Adrenal gland (tissue), 9 donors: ENCODE measurements at regions not wholly inside any gene's neighbourhood (a gene's known extent, or its start where the extent isn't known, plus 50 kb on each side); places are given as distances from the start of the nearest gene placed in this dataset.

Experiments used
- DNase-seq, 7 donors: peaks; one replicate each; pipeline ENCODE4 v3.0.0-alpha.2; 2019 to 2020
- H3K27ac ChIP-seq, 5 donors: fragments of 200-600 bp; sonication (generic) in 4 of 5; 1 replicate in 3 of 5; 2 replicates in 2 of 5; pipeline versions ENCODE4 v1.5.1 to v1.8.0; 2016 to 2020; ENCODE audit warnings: mild to moderate bottlenecking in 1 of 5
- H3K27me3 ChIP-seq: fragments of 200-600 bp; 2 replicates; pipeline ENCODE4 v1.8.0; 2021
- H3K36me3 ChIP-seq, 2 donors: fragments of 200-600 bp; replicated peaks in 1 of 2; 1 replicate in 1 of 2; 2 replicates in 1 of 2; pipeline versions ENCODE4 v1.5.1 to v1.8.0; 2018 to 2022
- H3K4me1 ChIP-seq, 2 donors: fragments of 200-600 bp; replicated peaks in 1 of 2; 1 replicate in 1 of 2; 2 replicates in 1 of 2; pipeline versions ENCODE4 v1.5.1 to v1.8.0; 2018 to 2021
- H3K4me3 ChIP-seq, 4 donors: fragments of 200-600 bp; sonication (generic) in 3 of 4; one replicate each; pipeline ENCODE4 v1.5.1; 2016 to 2018
- H3K9me3 ChIP-seq, 3 donors: fragments of 200-600 bp; sonication (generic) in 1 of 3; replicated peaks in 1 of 3; 1 replicate in 2 of 3; 2 replicates in 1 of 3; pipeline versions ENCODE4 v1.5.1 to v1.8.0; 2016 to 2021
- POLR2A ChIP-seq, 2 donors: fragments of 450-650 bp; IDR thresholded peaks; one replicate each; pipeline ENCODE4 v1.6.1; 2017; ENCODE audit warnings: antibody characterized with exemption in 2 of 2, mild to moderate bottlenecking in 2 of 2, moderate library complexity in 1 of 2
- WGBS, 4 donors: extraction: QIAGEN DNeasy Blood & Tissue Kit in 2 of 4; methylation state at CpG; one replicate each; pipeline versions ENCODE4 v1.1.5 to v1.1.7; 2013 to 2017; 5-methylcytosine and 5-hydroxymethylcytosine counted together
- intact Hi-C, 2 donors: fragments of 100-400 bp; cut with DNase I; formaldehyde crosslinking; loops; one replicate each; pipeline versions ENCODE4 v1.14.1 to v1.15.0; 2022 to 2023
- TF ChIP-seq, protein P1 (sequence below), 6 experiments: fragments of 450-650 bp in 4 of 6; fragments of 200-600 bp in 2 of 6; sonication (generic) in 1 of 6; IDR thresholded peaks; 1 replicate in 5 of 6; 2 replicates in 1 of 6; pipeline versions ENCODE4 v1.5.1 to v1.8.0; 2016 to 2021; ENCODE audit warnings: antibody characterized with exemption in 6 of 6, mild to moderate bottlenecking in 2 of 6, moderate library complexity in 1 of 6
- donor health status: healthy with polysubstance abuse.
- donor health status: Bipolar disorder and iron deficiency.
- donor health status: DM: yes; HTN: yes; CAD: no.
- donor health status: DM: no; HTN: no; CAD: no.
- donor health status: DM: no; HTN: no; CAD: no.

DNA sequence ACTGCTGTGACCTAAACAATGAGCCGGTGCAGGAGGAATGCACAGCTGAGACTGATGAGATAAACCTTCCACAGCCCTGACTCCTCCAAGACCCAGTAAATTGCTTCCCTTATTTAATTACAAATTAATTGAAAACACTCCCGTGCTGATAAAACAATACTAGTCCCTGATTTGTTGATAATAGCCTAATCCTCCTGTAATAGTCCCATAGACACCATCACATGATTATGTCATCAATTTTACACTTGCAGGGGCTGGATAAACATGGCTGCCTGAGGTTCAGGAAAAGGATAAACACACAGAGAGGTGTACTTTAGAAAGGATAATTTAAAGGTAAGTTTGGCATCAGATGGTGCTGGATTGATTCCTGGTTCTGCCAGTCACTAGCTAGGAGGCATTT lies 84.6 kb upstream of the SPAG17 start:
- 19 to 46% (median 30%) methylated on average over 2 of the region's 2 CpGs for WGBS, 4 donors
- no peaks in the 10 kb centered on the region for H3K4me1 ChIP-seq
- intact Hi-C loops, result no loop called here
- TF ChIP-seq, protein P1, sequence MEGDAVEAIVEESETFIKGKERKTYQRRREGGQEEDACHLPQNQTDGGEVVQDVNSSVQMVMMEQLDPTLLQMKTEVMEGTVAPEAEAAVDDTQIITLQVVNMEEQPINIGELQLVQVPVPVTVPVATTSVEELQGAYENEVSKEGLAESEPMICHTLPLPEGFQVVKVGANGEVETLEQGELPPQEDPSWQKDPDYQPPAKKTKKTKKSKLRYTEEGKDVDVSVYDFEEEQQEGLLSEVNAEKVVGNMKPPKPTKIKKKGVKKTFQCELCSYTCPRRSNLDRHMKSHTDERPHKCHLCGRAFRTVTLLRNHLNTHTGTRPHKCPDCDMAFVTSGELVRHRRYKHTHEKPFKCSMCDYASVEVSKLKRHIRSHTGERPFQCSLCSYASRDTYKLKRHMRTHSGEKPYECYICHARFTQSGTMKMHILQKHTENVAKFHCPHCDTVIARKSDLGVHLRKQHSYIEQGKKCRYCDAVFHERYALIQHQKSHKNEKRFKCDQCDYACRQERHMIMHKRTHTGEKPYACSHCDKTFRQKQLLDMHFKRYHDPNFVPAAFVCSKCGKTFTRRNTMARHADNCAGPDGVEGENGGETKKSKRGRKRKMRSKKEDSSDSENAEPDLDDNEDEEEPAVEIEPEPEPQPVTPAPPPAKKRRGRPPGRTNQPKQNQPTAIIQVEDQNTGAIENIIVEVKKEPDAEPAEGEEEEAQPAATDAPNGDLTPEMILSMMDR (IDR thresholded peaks at IDR 0.05), result no peak
- TF ChIP-seq POLR2A (IDR thresholded peaks at IDR 0.05), result no peak
- no peak for DNase-seq
- H3K9me3 ChIP-seq, result no peaks in the 10 kb centered on the region
- no peak overlapping the region for H3K4me3 ChIP-seq
- H3K27ac ChIP-seq, result no peak overlapping the region
- H3K27me3 ChIP-seq, result no peaks in the 10 kb centered on the region
- no peaks in the 10 kb centered on the region for H3K36me3 ChIP-seq

DNA sequence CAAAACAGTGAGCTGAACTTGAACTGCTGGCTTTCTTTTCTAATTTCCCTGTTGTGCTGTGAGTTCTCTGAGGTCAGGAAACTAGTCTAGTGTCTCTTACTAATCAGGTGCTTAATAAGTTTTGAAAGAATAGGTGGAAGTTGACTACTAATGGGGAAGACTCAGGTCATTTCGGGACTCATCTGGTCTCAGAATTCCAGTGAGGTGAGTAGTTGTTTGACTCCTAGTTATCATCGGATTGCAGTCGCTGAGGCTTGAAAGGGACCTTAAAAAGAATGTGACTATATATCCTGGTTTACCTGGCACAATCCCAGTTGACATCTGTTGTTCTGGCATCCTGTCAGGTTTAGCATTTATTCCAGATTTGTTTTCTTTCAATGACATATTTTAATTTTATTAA lies 81.4 kb upstream of the SPAG17 start:
- H3K27ac ChIP-seq, result no peak overlapping the region
- DNase-seq, result no peak
- no peaks in the 10 kb centered on the region for H3K27me3 ChIP-seq
- H3K4me3 ChIP-seq, result no peak overlapping the region
- no peak for TF ChIP-seq POLR2A (IDR thresholded peaks at IDR 0.05)
- TF ChIP-seq, protein P1 (IDR thresholded peaks at IDR 0.05), result no peak
- H3K4me1 ChIP-seq, result no peaks in the 10 kb centered on the region
- H3K36me3 ChIP-seq, result no peaks in the 10 kb centered on the region
- intact Hi-C loops, result no loop called here
- 76 to 82% (median 81%) methylated on average over 3 of the region's 3 CpGs for WGBS, 4 donors
- no peaks in the 10 kb centered on the region for H3K9me3 ChIP-seq

DNA sequence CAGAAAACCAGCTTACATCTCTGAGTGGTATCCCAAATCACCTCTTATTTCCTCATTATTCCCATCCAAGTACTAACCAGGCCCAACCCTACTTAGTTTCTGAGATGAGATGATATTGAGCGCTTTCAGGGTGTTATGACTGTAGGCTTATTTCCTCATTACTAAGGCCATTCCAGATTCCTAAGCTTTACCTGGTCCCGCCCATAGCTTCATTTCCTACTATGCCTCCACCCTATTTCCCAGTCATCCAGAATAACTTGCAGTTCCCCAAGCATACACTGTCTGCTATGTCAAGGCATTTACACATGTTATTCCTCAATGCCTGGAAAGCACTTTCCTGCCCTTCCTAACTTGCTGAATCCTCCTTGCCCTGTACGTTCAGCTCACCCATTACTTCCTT lies 79.3 kb upstream of the SPAG17 start:
- DNase-seq, result no peak
- H3K4me3 ChIP-seq, result no peak overlapping the region
- H3K9me3 ChIP-seq, result no peaks in the 10 kb centered on the region
- H3K4me1 ChIP-seq, result no peaks in the 10 kb centered on the region
- H3K27me3 ChIP-seq, result no peaks in the 10 kb centered on the region
- intact Hi-C loops, result no loop called here
- TF ChIP-seq, protein P1 (IDR thresholded peaks at IDR 0.05), result no peak
- TF ChIP-seq POLR2A (IDR thresholded peaks at IDR 0.05), result no peak
- no peaks in the 10 kb centered on the region for H3K36me3 ChIP-seq
- 78 to 89% (median 84%) methylated on average over 3 of the region's 3 CpGs for WGBS, 4 donors
- no peak overlapping the region for H3K27ac ChIP-seq

DNA sequence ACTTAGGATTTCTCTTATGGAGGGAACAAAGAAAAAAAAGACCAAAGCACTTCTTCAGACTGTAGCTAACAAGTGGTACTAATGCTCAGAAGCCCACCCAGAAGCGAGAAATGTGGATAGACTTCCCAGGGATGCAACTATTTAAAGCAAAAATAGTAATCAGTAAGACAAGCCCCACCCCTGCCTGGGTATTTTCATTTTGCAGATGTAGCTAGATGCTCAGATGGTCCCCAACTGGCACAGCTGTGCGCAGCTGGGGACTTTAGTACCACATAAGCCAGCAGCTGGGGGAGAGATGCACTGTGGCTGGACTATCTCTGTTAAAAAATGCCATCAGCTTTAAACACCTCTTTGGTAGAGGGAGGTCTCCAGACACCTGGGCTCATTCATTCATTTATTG lies 77.8 kb upstream of the SPAG17 start:
- 71 to 89% (median 82%) methylated on average over 1 to 2 of the region's 2 CpGs for WGBS, 4 donors
- DNase-seq, result no peak
- Histone ChIP-seq H3K27me3 (no peaks in the 10 kb centered on the region), H3K4me1 (no peaks in the 10 kb centered on the region), H3K9me3 (no peaks in the 10 kb centered on the region), H3K4me3 (no peak overlapping the region), H3K36me3 (no peaks in the 10 kb centered on the region), H3K27ac (no peak overlapping the region)
- no peak for TF ChIP-seq POLR2A (IDR thresholded peaks at IDR 0.05)
- TF ChIP-seq, protein P1 (IDR thresholded peaks at IDR 0.05), result no peak
- intact Hi-C loops, result no loop called here
